ENCODE measurements at regions not wholly inside any gene's neighbourhood (a gene's known extent, or its start where the extent isn't known, plus 50 kb on each side); places are given as distances from the start of the nearest gene placed in this dataset.

DNA sequence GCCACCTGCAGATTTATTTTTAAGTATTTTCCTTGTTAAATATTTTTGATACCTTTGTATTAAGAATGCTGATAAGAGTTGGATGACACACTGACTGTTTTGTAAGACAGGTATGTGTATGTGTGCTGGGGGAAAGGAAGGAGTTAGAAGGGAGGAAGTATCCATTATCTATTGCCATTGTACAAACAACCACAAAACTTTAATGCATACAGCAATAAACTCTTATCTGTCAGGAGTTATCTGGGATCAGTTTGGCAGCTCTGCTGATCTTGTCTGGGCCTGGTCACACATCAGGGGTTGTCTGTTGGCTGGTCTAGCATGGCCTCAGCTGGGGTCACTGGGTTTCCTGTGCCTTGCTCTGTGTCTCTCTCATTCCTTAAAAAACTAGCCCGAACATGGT, 423.9 kb upstream of the USP24 start:
- Mint-ChIP-seq H3K36me3 (no peaks in the 10 kb centered on the region), H3K9me3 (peaks cover 0 to 2% of the 10 kb centered on the region in 2 donors), H3K27ac (no peak overlapping the region), H3K27me3 (ENCODE audit: low read depth in 2 of 2) (peaks cover 15 to 28% of the 10 kb centered on the region in 2 donors), H3K4me1 (peaks cover 6 to 11% of the 10 kb centered on the region in 2 donors), H3K4me3 (no peak overlapping the region)
- H3K27ac ChIP-seq (ENCODE audit: low read length): no peak overlapping the region
- TF ChIP-seq, protein P1, sequence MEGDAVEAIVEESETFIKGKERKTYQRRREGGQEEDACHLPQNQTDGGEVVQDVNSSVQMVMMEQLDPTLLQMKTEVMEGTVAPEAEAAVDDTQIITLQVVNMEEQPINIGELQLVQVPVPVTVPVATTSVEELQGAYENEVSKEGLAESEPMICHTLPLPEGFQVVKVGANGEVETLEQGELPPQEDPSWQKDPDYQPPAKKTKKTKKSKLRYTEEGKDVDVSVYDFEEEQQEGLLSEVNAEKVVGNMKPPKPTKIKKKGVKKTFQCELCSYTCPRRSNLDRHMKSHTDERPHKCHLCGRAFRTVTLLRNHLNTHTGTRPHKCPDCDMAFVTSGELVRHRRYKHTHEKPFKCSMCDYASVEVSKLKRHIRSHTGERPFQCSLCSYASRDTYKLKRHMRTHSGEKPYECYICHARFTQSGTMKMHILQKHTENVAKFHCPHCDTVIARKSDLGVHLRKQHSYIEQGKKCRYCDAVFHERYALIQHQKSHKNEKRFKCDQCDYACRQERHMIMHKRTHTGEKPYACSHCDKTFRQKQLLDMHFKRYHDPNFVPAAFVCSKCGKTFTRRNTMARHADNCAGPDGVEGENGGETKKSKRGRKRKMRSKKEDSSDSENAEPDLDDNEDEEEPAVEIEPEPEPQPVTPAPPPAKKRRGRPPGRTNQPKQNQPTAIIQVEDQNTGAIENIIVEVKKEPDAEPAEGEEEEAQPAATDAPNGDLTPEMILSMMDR (IDR thresholded peaks at IDR 0.05): no peak
- no peak for ATAC-seq
- DNase-seq: no peak
- H3K36me3 ChIP-seq (ENCODE audit: control insufficient read depth, insufficient read depth, low read length): no peaks in the 10 kb centered on the region
- H3K4me3 ChIP-seq (ENCODE audit: low read length): no peak overlapping the region
- no peaks in the 10 kb centered on the region for H3K27me3 ChIP-seq (ENCODE audit: control insufficient read depth, insufficient read depth, low read length)
- H3K9me3 ChIP-seq (ENCODE audit: control insufficient read depth, insufficient read depth, low read length): no peaks in the 10 kb centered on the region
- intact Hi-C loops (cut with micrococcal nuclease): no loop called here
- no peaks in the 10 kb centered on the region for H3K4me1 ChIP-seq (ENCODE audit: control insufficient read depth, insufficient read depth, low read length)
- WGBS (ENCODE audit: insufficient coverage): 91% methylated on average over 1 of the region's 1 CpG

DNA sequence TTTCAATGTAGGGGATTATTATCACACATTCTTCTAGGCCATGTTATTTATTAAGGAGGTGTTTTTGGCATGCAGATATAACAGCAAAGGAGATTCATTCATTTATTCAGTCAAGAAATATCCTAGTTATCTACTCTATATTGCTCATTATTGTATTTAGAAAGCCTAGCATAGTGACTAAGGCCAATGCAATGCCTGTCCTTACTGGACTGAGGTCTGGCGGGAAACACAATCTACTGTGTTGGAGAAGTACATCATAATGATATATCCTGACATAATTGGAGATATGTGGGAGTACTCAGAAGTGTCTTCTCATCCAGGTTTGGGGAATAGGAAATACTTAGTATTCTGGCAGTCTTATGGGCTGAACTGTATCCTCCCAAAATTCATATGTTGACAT, 421.5 kb upstream of the USP24 start:
- peaks cover 6 to 11% of the 10 kb centered on the region in 2 donors for H3K4me1 Mint-ChIP-seq
- DNase-seq: no peak
- Histone ChIP-seq H3K36me3 (ENCODE audit: control insufficient read depth, insufficient read depth, low read length) (no peaks in the 10 kb centered on the region), H3K4me1 (ENCODE audit: control insufficient read depth, insufficient read depth, low read length) (no peaks in the 10 kb centered on the region), H3K9me3 (ENCODE audit: control insufficient read depth, insufficient read depth, low read length) (no peaks in the 10 kb centered on the region), H3K27me3 (ENCODE audit: control insufficient read depth, insufficient read depth, low read length) (no peaks in the 10 kb centered on the region), H3K4me3 (ENCODE audit: low read length) (no peak overlapping the region), H3K27ac (ENCODE audit: low read length) (no peak overlapping the region)
- peaks cover 16 to 21% of the 10 kb centered on the region in 2 donors for H3K27me3 Mint-ChIP-seq (ENCODE audit: low read depth in 2 of 2)
- no peak for ATAC-seq
- peaks cover 0 to 4% of the 10 kb centered on the region in 2 donors for H3K9me3 Mint-ChIP-seq
- H3K36me3 Mint-ChIP-seq: no peaks in the 10 kb centered on the region
- no peak overlapping the region for H3K4me3 Mint-ChIP-seq
- H3K27ac Mint-ChIP-seq: no peak overlapping the region
- TF ChIP-seq, protein P1 (IDR thresholded peaks at IDR 0.05): no peak
- intact Hi-C loops (cut with micrococcal nuclease): no loop called here
- WGBS (ENCODE audit: insufficient coverage): 90% methylated on average over 1 of the region's 1 CpG

DNA sequence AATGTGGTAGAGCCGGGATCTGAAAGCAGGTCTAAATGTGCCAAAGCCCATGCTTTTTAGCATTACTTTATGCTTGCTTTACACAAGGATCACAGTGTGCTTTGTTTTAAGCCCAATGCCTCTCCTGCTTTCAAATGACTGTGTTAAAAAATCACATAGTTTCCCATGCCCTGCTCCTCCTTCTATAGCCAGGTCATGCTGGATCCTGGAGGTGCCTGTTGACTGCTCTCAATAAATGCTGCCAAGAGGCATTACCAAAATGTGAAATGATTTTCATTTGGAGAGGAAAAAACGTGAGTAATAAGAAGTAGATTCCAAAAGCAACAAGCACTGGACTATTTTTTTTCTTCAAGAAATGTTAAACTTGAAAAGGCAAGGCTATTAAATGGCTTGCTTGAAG, 420.7 kb upstream of the USP24 start:
- no peaks in the 10 kb centered on the region for H3K4me1 ChIP-seq (ENCODE audit: control insufficient read depth, insufficient read depth, low read length)
- peaks cover 16 to 21% of the 10 kb centered on the region in 2 donors for H3K27me3 Mint-ChIP-seq (ENCODE audit: low read depth in 2 of 2)
- H3K4me1 Mint-ChIP-seq: peaks cover 1 to 4% of the 10 kb centered on the region in 2 donors
- WGBS (ENCODE audit: insufficient coverage): 47% methylated on average over 2 of the region's 2 CpGs
- no peaks in the 10 kb centered on the region for H3K9me3 ChIP-seq (ENCODE audit: control insufficient read depth, insufficient read depth, low read length)
- no peak overlapping the region for H3K4me3 ChIP-seq (ENCODE audit: low read length)
- H3K27ac Mint-ChIP-seq: no peak overlapping the region
- H3K36me3 Mint-ChIP-seq: no peaks in the 10 kb centered on the region
- no peak for ATAC-seq
- no peak for DNase-seq
- peaks cover 0 to 4% of the 10 kb centered on the region in 2 donors for H3K9me3 Mint-ChIP-seq
- TF ChIP-seq, protein P1 (IDR thresholded peaks at IDR 0.05): no peak
- intact Hi-C loops (cut with micrococcal nuclease): no loop called here
- H3K27me3 ChIP-seq (ENCODE audit: control insufficient read depth, insufficient read depth, low read length): no peaks in the 10 kb centered on the region
- H3K27ac ChIP-seq (ENCODE audit: low read length): no peak overlapping the region
- H3K36me3 ChIP-seq (ENCODE audit: control insufficient read depth, insufficient read depth, low read length): no peaks in the 10 kb centered on the region
- no peak overlapping the region for H3K4me3 Mint-ChIP-seq

DNA sequence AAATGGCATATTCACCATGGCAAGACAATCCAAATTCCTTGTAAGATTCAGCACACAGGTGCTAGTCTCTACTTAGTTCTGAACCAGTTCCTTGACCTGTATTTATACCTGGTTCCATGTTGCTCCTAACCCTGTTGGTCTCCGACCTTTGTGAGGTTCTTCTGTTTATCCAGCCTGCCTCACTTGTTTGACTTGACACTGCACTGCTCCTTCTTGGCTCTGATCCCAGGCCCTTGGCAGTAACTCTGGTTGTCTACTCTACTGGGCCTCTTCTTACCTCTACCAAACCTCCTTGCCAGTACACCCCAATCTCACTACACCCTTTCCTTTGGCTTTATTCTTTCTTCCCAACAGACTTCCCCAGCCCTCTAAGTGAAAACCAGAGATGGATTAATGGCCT, 419.4 kb upstream of the USP24 start:
- 80% methylated on average over 1 of the region's 1 CpG for WGBS (ENCODE audit: insufficient coverage)
- intact Hi-C loops (cut with micrococcal nuclease): no loop called here
- Histone ChIP-seq H3K4me1 (ENCODE audit: control insufficient read depth, insufficient read depth, low read length) (no peaks in the 10 kb centered on the region), H3K27me3 (ENCODE audit: control insufficient read depth, insufficient read depth, low read length) (no peaks in the 10 kb centered on the region), H3K9me3 (ENCODE audit: control insufficient read depth, insufficient read depth, low read length) (no peaks in the 10 kb centered on the region), H3K4me3 (ENCODE audit: low read length) (no peak overlapping the region), H3K36me3 (ENCODE audit: control insufficient read depth, insufficient read depth, low read length) (no peaks in the 10 kb centered on the region), H3K27ac (ENCODE audit: low read length) (no peak overlapping the region)
- Mint-ChIP-seq H3K27me3 (ENCODE audit: low read depth in 2 of 2) (peaks cover 16 to 21% of the 10 kb centered on the region in 2 donors), H3K36me3 (no peaks in the 10 kb centered on the region), H3K27ac (no peak overlapping the region), H3K9me3 (peaks cover 0 to 4% of the 10 kb centered on the region in 2 donors), H3K4me3 (no peak overlapping the region), H3K4me1 (no peaks in the 10 kb centered on the region)
- ATAC-seq (no peak), DNase-seq (no peak)
- TF ChIP-seq, protein P1 (IDR thresholded peaks at IDR 0.05): no peak
